ENCODE measurements at regions not wholly inside any gene's neighbourhood (a gene's known extent, or its start where the extent isn't known, plus 50 kb on each side); places are given as distances from the start of the nearest gene placed in this dataset.
"Not testable (repeated sequence)": the region's sequence is repeated elsewhere in the genome, so short reads cannot be mapped to it uniquely, and the experiment has no call there.

DNA sequence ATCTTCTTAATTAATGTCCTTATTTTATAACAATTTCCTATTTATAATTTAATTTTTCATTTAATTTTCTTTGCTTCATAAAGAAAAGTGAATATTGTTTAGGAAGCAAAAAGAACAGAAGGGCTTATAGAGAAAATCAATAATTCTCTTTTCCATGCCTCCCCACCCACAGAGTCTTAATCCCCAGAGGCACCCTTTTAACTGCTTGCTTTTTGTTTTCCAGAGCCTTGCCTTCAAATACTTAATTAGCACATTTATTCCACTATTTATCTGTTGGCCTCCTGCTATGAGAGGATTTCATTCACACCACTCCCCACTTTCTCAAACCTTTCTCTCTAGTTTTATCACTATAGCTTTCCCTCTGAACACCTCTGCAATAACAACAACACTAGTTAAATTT, 373.6 kb downstream of the MBD2 start:
- peak in 2 of 6 donors; percentile 31 to 76 for DNase-seq (ENCODE audit: low read depth in 4 of 6, low spot score in 6 of 6)
- Histone ChIP-seq H3K27ac (ENCODE audit: low read depth, low read length) (no peak overlapping the region), H3K36me3 (ENCODE audit: control insufficient read depth, insufficient read depth, low read length) (no peaks in the 10 kb centered on the region), H3K27me3 (ENCODE audit: control insufficient read depth, insufficient read depth, low read length) (no peaks in the 10 kb centered on the region), H3K4me1 (ENCODE audit: control insufficient read depth, insufficient read depth, low read length) (no peaks in the 10 kb centered on the region), H3K4me3 (ENCODE audit: low read depth, low read length) (no peak overlapping the region), H3K9me3 (ENCODE audit: control insufficient read depth, insufficient read depth, low read length) (no peaks in the 10 kb centered on the region)

DNA sequence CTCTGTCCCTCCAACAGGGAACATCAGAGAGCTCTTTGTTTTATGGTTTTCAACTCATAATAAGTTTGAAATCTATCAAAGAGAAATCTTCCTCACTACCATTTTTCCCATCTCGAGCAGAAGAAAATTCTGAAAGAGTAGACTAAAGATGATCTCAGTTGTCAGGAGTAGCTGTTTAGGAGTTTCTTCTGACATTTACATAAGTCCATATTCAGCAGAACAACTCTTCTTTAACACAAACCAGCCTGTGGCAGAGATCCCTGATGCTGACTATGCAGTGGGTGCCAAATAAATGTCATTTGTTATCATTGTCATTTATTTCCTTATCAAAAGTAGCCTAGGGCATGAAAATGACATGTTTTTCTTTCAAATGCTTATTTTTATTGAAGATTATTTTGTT, 380.7 kb downstream of the MBD2 start:
- no CpG with 5 or more reads among the region's 1 CpG for WGBS (ENCODE audit: insufficient coverage)
- Histone ChIP-seq H3K4me3 (ENCODE audit: low read depth, low read length) (no peak overlapping the region), H3K9me3 (ENCODE audit: control insufficient read depth, insufficient read depth, low read length) (no peaks in the 10 kb centered on the region), H3K27me3 (ENCODE audit: control insufficient read depth, insufficient read depth, low read length) (no peaks in the 10 kb centered on the region), H3K27ac (ENCODE audit: low read depth, low read length) (no peak overlapping the region), H3K4me1 (ENCODE audit: control insufficient read depth, insufficient read depth, low read length) (no peaks in the 10 kb centered on the region), H3K36me3 (ENCODE audit: control insufficient read depth, insufficient read depth, low read length) (no peaks in the 10 kb centered on the region)
- no peak for DNase-seq (ENCODE audit: low read depth in 4 of 6, low spot score in 6 of 6)

DNA sequence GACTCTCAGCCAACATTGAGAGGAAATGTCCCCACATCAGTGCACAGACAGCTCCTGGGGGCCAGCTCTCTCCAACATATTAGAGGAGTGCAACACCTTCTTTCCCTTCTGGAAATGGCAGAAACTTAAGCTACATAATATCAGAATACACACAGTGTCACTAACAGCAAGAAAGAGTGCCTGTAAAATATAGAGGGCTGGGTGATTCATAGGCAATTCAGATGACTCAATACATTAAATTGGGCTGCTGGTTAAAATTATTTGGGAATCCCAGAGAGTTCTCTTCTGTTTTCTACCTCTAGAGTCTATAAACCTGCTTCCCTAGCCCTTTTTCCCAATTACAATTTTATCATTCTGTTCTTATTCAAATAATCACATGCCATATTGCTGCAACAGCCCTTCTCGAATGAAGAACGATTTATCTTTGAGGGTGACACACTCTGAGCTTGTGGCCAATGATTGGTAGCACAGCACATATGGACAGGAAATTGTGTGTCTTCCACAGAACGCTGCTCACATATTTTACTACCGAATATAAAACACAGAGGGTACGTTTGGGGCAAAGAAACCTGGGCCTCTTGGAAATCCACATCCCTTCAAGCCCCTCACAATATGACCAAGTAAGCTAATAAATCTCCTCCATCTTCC, 381.2 kb downstream of the MBD2 start:
- Histone ChIP-seq H3K36me3 (ENCODE audit: control insufficient read depth, insufficient read depth, low read length) (no peaks in the 10 kb centered on the region), H3K27me3 (ENCODE audit: control insufficient read depth, insufficient read depth, low read length) (no peaks in the 10 kb centered on the region), H3K27ac (ENCODE audit: low read depth, low read length) (no peak overlapping the region), H3K9me3 (ENCODE audit: control insufficient read depth, insufficient read depth, low read length) (no peaks in the 10 kb centered on the region), H3K4me3 (ENCODE audit: low read depth, low read length) (no peak overlapping the region), H3K4me1 (ENCODE audit: control insufficient read depth, insufficient read depth, low read length) (no peaks in the 10 kb centered on the region)
- whole genome bisulfite sequencing (ENCODE audit: insufficient coverage) = 83% methylated on average over 3 of the region's 5 CpGs
- no peak for DNase-seq (ENCODE audit: low read depth in 4 of 6, low spot score in 6 of 6)

DNA sequence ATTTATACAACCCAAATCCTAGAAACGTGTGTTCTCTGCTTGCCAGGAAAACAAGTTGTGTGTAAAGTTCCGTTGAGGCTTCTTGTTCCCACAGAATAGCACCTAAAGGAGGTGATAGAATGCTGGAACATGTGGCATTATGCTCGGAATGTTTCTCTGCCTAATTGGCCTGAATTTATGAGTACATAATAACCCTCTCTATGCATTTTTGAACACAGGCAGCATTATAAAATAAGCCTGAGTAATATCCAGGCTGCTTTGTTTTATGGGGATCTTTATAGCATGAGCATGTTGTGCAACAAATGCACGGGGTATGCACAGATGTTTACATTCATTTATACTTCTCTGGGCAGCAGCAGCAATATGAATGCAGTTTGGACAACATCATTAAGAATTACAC, 385.7 kb downstream of the MBD2 start:
- Histone ChIP-seq H3K36me3 (ENCODE audit: control insufficient read depth, insufficient read depth, low read length) (no peaks in the 10 kb centered on the region), H3K9me3 (ENCODE audit: control insufficient read depth, insufficient read depth, low read length) (peaks cover 8% of the 10 kb centered on the region), H3K27ac (ENCODE audit: low read depth, low read length) (no peak overlapping the region), H3K4me3 (ENCODE audit: low read depth, low read length) (no peak overlapping the region), H3K27me3 (ENCODE audit: control insufficient read depth, insufficient read depth, low read length) (no peaks in the 10 kb centered on the region), H3K4me1 (ENCODE audit: control insufficient read depth, insufficient read depth, low read length) (no peaks in the 10 kb centered on the region)
- WGBS (ENCODE audit: insufficient coverage) = no CpG with 5 or more reads among the region's 4 CpGs
- peak in 1 of 6 donors; percentile 81 for DNase-seq (ENCODE audit: low read depth in 4 of 6, low spot score in 6 of 6)

DNA sequence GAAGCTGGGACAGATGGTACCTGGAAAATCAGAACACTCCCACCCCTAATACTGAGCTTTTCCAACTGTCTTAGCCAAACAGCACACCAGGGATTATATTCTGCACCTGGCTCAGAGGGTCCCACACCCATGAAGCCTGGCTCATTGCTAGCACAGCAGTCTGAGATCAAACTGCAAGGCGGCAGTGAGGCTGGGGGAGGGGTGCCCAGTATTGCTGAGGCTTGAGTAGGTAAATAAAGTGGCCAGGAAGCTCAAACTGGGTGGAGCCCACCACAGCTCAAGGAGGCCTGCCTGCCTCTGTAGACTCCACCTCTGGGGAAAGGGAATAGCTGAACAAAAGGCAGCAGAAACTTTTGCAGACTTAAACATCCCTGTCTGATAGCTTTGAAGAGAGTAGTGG, 403.3 kb downstream of the MBD2 start:
- not testable (repeated sequence) for H3K9me3 ChIP-seq (ENCODE audit: control insufficient read depth, insufficient read depth, low read length); H3K27me3 ChIP-seq (ENCODE audit: control insufficient read depth, insufficient read depth, low read length); H3K36me3 ChIP-seq (ENCODE audit: control insufficient read depth, insufficient read depth, low read length); H3K4me3 ChIP-seq (ENCODE audit: low read depth, low read length); H3K4me1 ChIP-seq (ENCODE audit: control insufficient read depth, insufficient read depth, low read length); DNase-seq (ENCODE audit: low read depth in 4 of 6, low spot score in 6 of 6); H3K27ac ChIP-seq (ENCODE audit: low read depth, low read length)
- WGBS (ENCODE audit: insufficient coverage) = no CpG with 5 or more reads among the region's 1 CpG

DNA sequence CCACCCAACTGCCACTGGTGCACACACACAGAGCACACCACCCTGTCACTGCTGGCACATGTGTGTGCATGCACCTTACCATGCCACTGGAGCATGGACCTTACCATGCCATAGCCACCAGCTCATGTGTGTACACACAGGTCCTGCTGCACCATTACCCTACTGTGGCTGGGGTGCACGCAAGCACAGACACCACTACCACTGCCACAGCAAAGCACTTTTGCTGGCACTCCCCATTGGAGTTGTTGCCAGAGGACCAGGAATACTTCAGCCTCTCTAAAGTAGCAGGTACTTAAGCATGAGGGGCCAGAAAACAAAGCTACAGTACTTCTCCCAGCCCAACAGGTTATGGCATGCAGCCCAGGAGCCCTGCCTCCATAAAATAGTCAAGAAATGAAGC, 404.8 kb downstream of the MBD2 start:
- DNase-seq (ENCODE audit: low read depth in 4 of 6, low spot score in 6 of 6) = no peak
- no peak overlapping the region for H3K27ac ChIP-seq (ENCODE audit: low read depth, low read length)
- H3K27me3 ChIP-seq (ENCODE audit: control insufficient read depth, insufficient read depth, low read length) = no peaks in the 10 kb centered on the region
- H3K4me1 ChIP-seq (ENCODE audit: control insufficient read depth, insufficient read depth, low read length) = no peaks in the 10 kb centered on the region
- no peaks in the 10 kb centered on the region for H3K9me3 ChIP-seq (ENCODE audit: control insufficient read depth, insufficient read depth, low read length)
- H3K4me3 ChIP-seq (ENCODE audit: low read depth, low read length) = no peak overlapping the region
- no peaks in the 10 kb centered on the region for H3K36me3 ChIP-seq (ENCODE audit: control insufficient read depth, insufficient read depth, low read length)
- 100% methylated on average over 1 of the region's 1 CpG for WGBS (ENCODE audit: insufficient coverage)

DNA sequence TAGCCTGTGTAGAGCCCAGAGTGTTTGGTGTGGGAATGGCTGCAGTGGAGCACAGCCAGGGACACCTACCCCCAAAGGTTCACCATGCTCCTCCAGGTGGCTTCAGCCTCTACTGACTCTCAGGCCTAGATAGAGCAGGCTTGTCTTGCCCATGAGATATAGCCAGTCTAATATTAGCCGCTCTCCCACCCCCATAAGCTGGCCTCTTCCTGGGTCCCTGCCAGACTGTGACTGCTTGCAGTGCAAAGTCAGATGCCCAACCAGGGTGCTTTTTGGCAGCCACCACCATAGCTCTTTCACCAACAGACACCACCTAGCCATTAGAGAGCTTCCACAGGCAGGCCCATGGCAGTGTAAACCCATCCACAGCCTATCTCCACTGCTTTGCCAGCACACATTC, 405.3 kb downstream of the MBD2 start:
- H3K27me3 ChIP-seq (ENCODE audit: control insufficient read depth, insufficient read depth, low read length) = no peaks in the 10 kb centered on the region
- H3K9me3 ChIP-seq (ENCODE audit: control insufficient read depth, insufficient read depth, low read length) = no peaks in the 10 kb centered on the region
- no peaks in the 10 kb centered on the region for H3K4me1 ChIP-seq (ENCODE audit: control insufficient read depth, insufficient read depth, low read length)
- H3K36me3 ChIP-seq (ENCODE audit: control insufficient read depth, insufficient read depth, low read length) = no peaks in the 10 kb centered on the region
- 92% methylated on average over 1 of the region's 1 CpG for WGBS (ENCODE audit: insufficient coverage)
- H3K27ac ChIP-seq (ENCODE audit: low read depth, low read length) = no peak overlapping the region
- no peak overlapping the region for H3K4me3 ChIP-seq (ENCODE audit: low read depth, low read length)
- no peak for DNase-seq (ENCODE audit: low read depth in 4 of 6, low spot score in 6 of 6)

DNA sequence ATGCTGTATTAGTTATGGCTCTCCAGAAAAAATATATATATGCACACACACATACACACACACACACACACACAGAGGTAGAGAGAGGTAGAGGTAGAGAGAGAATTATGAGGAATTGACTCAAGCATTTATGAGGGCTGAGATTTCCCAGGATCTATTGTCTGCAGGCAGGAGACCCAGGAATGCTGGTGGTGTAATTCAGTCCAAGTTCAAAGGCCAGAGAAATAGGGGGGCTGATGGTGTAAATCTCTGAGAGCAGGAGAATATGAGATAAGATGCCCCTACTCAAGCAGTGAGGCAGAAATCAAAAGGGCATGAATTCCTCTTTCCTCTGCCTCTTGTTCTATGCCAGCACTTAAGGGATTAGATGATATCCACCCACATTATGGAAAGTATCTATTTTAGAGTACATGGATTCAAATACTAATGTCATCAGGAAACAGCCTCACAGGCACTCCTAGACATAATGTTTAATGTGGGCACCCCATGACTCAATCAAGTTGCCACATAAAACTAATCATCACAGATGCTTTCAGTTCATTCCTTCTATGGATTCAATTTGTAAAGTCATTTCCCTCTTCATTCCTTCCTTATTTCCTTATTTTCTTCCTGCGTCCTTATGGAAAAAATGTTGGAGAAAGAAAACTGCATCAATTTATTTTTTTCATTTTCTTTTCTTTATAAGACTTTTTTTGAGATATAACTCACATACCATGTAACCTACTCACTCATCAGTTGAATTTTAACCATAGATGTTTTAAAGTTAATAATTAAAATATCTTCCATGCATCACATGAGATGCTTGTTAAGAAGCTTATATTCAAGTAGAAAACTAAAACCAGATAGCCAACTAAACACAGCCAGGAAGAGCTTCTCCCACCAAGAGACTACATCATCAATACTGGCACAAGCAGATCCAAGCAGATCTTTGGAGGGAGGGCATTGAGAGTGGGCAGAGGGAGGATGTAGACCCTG, 406.2 kb downstream of the MBD2 start:
- Histone ChIP-seq H3K27me3 (ENCODE audit: control insufficient read depth, insufficient read depth, low read length) (no peaks in the 10 kb centered on the region), H3K4me1 (ENCODE audit: control insufficient read depth, insufficient read depth, low read length) (no peaks in the 10 kb centered on the region), H3K27ac (ENCODE audit: low read depth, low read length) (no peak overlapping the region), H3K36me3 (ENCODE audit: control insufficient read depth, insufficient read depth, low read length) (no peaks in the 10 kb centered on the region), H3K4me3 (ENCODE audit: low read depth, low read length) (no peak overlapping the region), H3K9me3 (ENCODE audit: control insufficient read depth, insufficient read depth, low read length) (no peaks in the 10 kb centered on the region)
- WGBS (ENCODE audit: insufficient coverage) = no CpG with 5 or more reads among the region's 1 CpG
- no peak for DNase-seq (ENCODE audit: low read depth in 4 of 6, low spot score in 6 of 6)

DNA sequence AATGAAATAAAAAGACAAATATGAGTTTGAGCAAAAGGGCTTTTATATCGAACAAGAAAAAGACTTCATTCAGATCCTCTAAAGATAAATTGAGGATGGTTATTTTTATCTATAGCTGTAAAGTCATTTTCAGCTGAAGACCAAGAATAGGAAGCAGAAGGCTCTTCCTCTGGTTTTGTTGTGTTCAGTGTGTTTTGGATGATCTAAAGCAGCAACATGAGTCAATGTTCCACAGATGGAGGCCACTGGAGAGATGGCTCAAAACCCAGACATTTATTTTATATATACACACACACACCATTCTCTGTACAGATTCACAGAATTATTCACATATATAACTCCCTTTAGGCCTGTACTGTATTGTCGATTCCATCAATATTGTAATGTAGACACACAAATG, 424.3 kb downstream of the MBD2 start:
- H3K4me3 ChIP-seq (ENCODE audit: low read depth, low read length) = no peak overlapping the region
- H3K27me3 ChIP-seq (ENCODE audit: control insufficient read depth, insufficient read depth, low read length) = no peaks in the 10 kb centered on the region
- no peaks in the 10 kb centered on the region for H3K36me3 ChIP-seq (ENCODE audit: control insufficient read depth, insufficient read depth, low read length)
- 100% methylated on average over 1 of the region's 2 CpGs for WGBS (ENCODE audit: insufficient coverage)
- no peaks in the 10 kb centered on the region for H3K9me3 ChIP-seq (ENCODE audit: control insufficient read depth, insufficient read depth, low read length)
- H3K4me1 ChIP-seq (ENCODE audit: control insufficient read depth, insufficient read depth, low read length) = no peaks in the 10 kb centered on the region
- peak in 1 of 6 donors; percentile 46 for DNase-seq (ENCODE audit: low read depth in 4 of 6, low spot score in 6 of 6)
- H3K27ac ChIP-seq (ENCODE audit: low read depth, low read length) = no peak overlapping the region

DNA sequence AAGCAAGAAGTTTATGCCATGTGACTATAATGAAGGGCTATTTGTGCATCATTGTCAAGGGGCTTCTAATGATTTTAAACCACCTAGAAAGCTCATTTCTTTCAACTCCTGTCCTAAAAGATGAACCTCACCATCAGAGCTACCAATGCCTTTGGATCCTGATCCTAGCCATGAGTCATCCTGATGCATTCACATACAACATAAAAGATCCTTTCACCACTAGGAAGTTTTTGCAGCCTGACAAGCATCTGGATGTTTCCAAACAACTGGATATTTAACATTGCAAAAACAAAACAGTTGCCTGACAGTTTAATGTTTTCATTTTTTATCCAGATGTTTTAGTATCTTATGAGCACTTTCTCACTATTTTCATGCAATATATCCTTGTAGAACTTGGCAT, 425.3 kb downstream of the MBD2 start:
- Histone ChIP-seq H3K4me1 (ENCODE audit: control insufficient read depth, insufficient read depth, low read length) (no peaks in the 10 kb centered on the region), H3K4me3 (ENCODE audit: low read depth, low read length) (no peak overlapping the region), H3K27ac (ENCODE audit: low read depth, low read length) (no peak overlapping the region), H3K9me3 (ENCODE audit: control insufficient read depth, insufficient read depth, low read length) (no peaks in the 10 kb centered on the region), H3K27me3 (ENCODE audit: control insufficient read depth, insufficient read depth, low read length) (no peaks in the 10 kb centered on the region), H3K36me3 (ENCODE audit: control insufficient read depth, insufficient read depth, low read length) (no peaks in the 10 kb centered on the region)
- no peak for DNase-seq (ENCODE audit: low read depth in 4 of 6, low spot score in 6 of 6)

All from spinal cord (tissue), 9 donors.